GM23248 (cell line): ENCODE measurements at regions not wholly inside any gene's neighbourhood (a gene's known extent, or its start where the extent isn't known, plus 50 kb on each side); places are given as distances from the start of the nearest gene placed in this dataset.

Experiments used
- DNase-seq: peaks from one replicate; pipeline ENCODE4 v3.0.0-alpha.2; 2015
- H2AFZ ChIP-seq: fragments of 200-600 bp; sonication (generic); 2 replicates; pipeline ENCODE4 v1.6.1; 2016; ENCODE audit warnings: antibody characterized with exemption
- H3F3A ChIP-seq: fragments of 200-600 bp; sonication (generic); 2 replicates; pipeline ENCODE4 v1.6.1; 2016; ENCODE audit warnings: mild to moderate bottlenecking, antibody characterized with exemption, mixed run types; ENCODE audit not compliant: insufficient read depth
- H3K27ac ChIP-seq: fragments of 200-600 bp; sonication (generic); 2 replicates; pipeline ENCODE4 v1.5.1; 2016; ENCODE audit warnings: mild to moderate bottlenecking
- H3K27me3 ChIP-seq: fragments of 200-600 bp; sonication (generic); replicated peaks from 2 replicates; pipeline ENCODE4 v1.6.1; 2016; ENCODE audit warnings: mild to moderate bottlenecking; ENCODE audit not compliant: insufficient read depth
- H3K36me3 ChIP-seq: fragments of 200-600 bp; sonication (generic); 2 replicates; pipeline ENCODE4 v1.6.1; 2016; ENCODE audit warnings: low read depth, mild to moderate bottlenecking
- H3K4me1 ChIP-seq: fragments of 200-600 bp; sonication (generic); 2 replicates; pipeline ENCODE4 v1.6.1; 2016; ENCODE audit warnings: mild to moderate bottlenecking; ENCODE audit not compliant: insufficient read depth
- H3K4me2 ChIP-seq: fragments of 200-600 bp; sonication (generic); one replicate; pipeline ENCODE4 v1.6.1; 2016; ENCODE audit warnings: mild to moderate bottlenecking; ENCODE audit not compliant: unreplicated experiment
- H3K4me3 ChIP-seq: fragments of 200-600 bp; sonication (generic); 2 replicates; pipeline ENCODE4 v1.5.1; 2016; ENCODE audit warnings: mild to moderate bottlenecking
- H3K79me2 ChIP-seq: fragments of 200-600 bp; sonication (generic); 2 replicates; pipeline ENCODE4 v1.6.1; 2016; ENCODE audit warnings: mild to moderate bottlenecking; ENCODE audit not compliant: insufficient read depth
- H3K9ac ChIP-seq: fragments of 200-600 bp; sonication (generic); 2 replicates; pipeline ENCODE4 v1.6.1; 2016; ENCODE audit warnings: mild to moderate bottlenecking
- H3K9me2 ChIP-seq: fragments of 200-600 bp; sonication (generic); 2 replicates; pipeline ENCODE4 v1.6.1; 2016; ENCODE audit warnings: mixed run types, mild to moderate bottlenecking, moderate library complexity; ENCODE audit not compliant: insufficient read depth
- H3K9me3 ChIP-seq: fragments of 200-600 bp; sonication (generic); one replicate; pipeline ENCODE4 v1.6.1; 2017; ENCODE audit warnings: low read depth
- H4K20me1 ChIP-seq: fragments of 200-600 bp; sonication (generic); 2 replicates; pipeline ENCODE4 v1.6.0; 2016; ENCODE audit not compliant: insufficient read depth
- EZH2 ChIP-seq: fragments of 200-600 bp; sonication (generic); IDR thresholded peaks from 2 replicates; pipeline ENCODE4 v1.6.1; 2018; ENCODE audit warnings: antibody characterized with exemption, mild to moderate bottlenecking; ENCODE audit not compliant: insufficient read depth, poor library complexity, severe bottlenecking
- EZH2phosphoT487 ChIP-seq: fragments of 200-600 bp; sonication (generic); IDR thresholded peaks from 2 replicates; pipeline ENCODE4 v1.6.1; 2018; ENCODE audit warnings: antibody characterized with exemption, moderate library complexity, mild to moderate bottlenecking, low read depth; ENCODE audit not compliant: insufficient read depth
- whole genome bisulfite sequencing, 2 experiments: methylation state at CpG; one replicate each; pipeline ENCODE4 v1.1.6; 2015 to 2017; ENCODE audit warnings: low lambda C conversion rate in 2 of 2, low coverage in 1 of 2; ENCODE audit errors: missing lambda C conversion rate in 2 of 2; 5-methylcytosine and 5-hydroxymethylcytosine counted together
- in situ Hi-C: fragments of 300-500 bp; cut with MboI; formaldehyde crosslinking; loops from 2 replicates; pipeline ENCODE4 v1.15.0; 2020

GRCh38 chr13:70844391-70845108 lies 736.3 kb upstream of the KLHL1 start:
- Histone ChIP-seq H3K9me2 (no peaks in the 10 kb centered on the region), H3K27ac (no peak overlapping the region), H3K9ac (no peak overlapping the region), H3K27me3 (no peaks in the 10 kb centered on the region), H3K79me2 (no peaks in the 10 kb centered on the region), H3K9me3 (peaks cover 5% of the 10 kb centered on the region), H3K4me1 (no peaks in the 10 kb centered on the region), H3K4me2 (no peak overlapping the region), H4K20me1 (no peaks in the 10 kb centered on the region), H2AFZ (no peak overlapping the region), H3K4me3 (no peak overlapping the region), H3K36me3 (no peaks in the 10 kb centered on the region), H3F3A (no peaks in the 10 kb centered on the region)
- TF ChIP-seq EZH2phosphoT487 = no peak
- no peak for TF ChIP-seq EZH2
- DNase-seq = no peak
- in situ Hi-C loops = no loop called here
- WGBS, 2 experiments = 25 to 29% methylated on average over 7 of the region's 7 CpGs

- Histone ChIP-seq H3K9me2 (no peaks in the 10 kb centered on the region), H3K4me3 (no peak overlapping the region), H3K27ac (no peak overlapping the region), H4K20me1 (no peaks in the 10 kb centered on the region), H3K79me2 (no peaks in the 10 kb centered on the region), H2AFZ (no peak overlapping the region), H3K9ac (no peak overlapping the region), H3K9me3 (peaks cover 6% of the 10 kb centered on the region), H3K36me3 (no peaks in the 10 kb centered on the region), H3K27me3 (no peaks in the 10 kb centered on the region), H3K4me1 (no peaks in the 10 kb centered on the region), H3K4me2 (no peak overlapping the region), H3F3A (no peaks in the 10 kb centered on the region)
- TF ChIP-seq EZH2 = no peak
- no peak for TF ChIP-seq EZH2phosphoT487
- 12 to 14% methylated on average over 5 of the region's 5 CpGs for WGBS, 2 experiments
- in situ Hi-C loops = no loop called here
- no peak for DNase-seq
Measured at GRCh38 chr13:70842062-70842644, 733.9 kb upstream of the KLHL1 start.

- Histone ChIP-seq H3K4me1 (no peaks in the 10 kb centered on the region), H3K9me3 (peaks cover 6% of the 10 kb centered on the region), H3K27ac (no peak overlapping the region), H3K9me2 (no peaks in the 10 kb centered on the region), H3K36me3 (no peaks in the 10 kb centered on the region), H3K9ac (no peak overlapping the region), H4K20me1 (no peaks in the 10 kb centered on the region), H2AFZ (no peak overlapping the region), H3K27me3 (no peaks in the 10 kb centered on the region), H3K4me2 (no peak overlapping the region), H3K79me2 (no peaks in the 10 kb centered on the region), H3K4me3 (no peak overlapping the region), H3F3A (no peaks in the 10 kb centered on the region)
- no peak for DNase-seq
- no peak for TF ChIP-seq EZH2phosphoT487
- TF ChIP-seq EZH2 = no peak
- WGBS, 2 experiments = 22 to 27% methylated on average over 11 to 12 of the region's 12 CpGs
- in situ Hi-C loops = no loop called here
Measured at GRCh38 chr13:70841240-70842061, 733.2 kb upstream of the KLHL1 start.

GRCh38 chr13:70835371-70835770 lies 727.1 kb upstream of the KLHL1 start:
- TF ChIP-seq EZH2 (no peak), EZH2phosphoT487 (no peak)
- WGBS, 2 experiments = 0 to 4% methylated on average over 1 of the region's 1 CpG
- in situ Hi-C loops = no loop called here
- Histone ChIP-seq H4K20me1 (no peaks in the 10 kb centered on the region), H3K27me3 (no peaks in the 10 kb centered on the region), H3K79me2 (no peaks in the 10 kb centered on the region), H3K36me3 (no peaks in the 10 kb centered on the region), H3F3A (no peaks in the 10 kb centered on the region), H3K4me2 (no peak overlapping the region), H3K27ac (no peak overlapping the region), H3K4me3 (no peak overlapping the region), H3K4me1 (no peaks in the 10 kb centered on the region), H3K9me2 (no peaks in the 10 kb centered on the region), H3K9me3 (peaks cover 6% of the 10 kb centered on the region), H3K9ac (no peak overlapping the region), H2AFZ (no peak overlapping the region)
- DNase-seq = no peak
